ENCODE measurements at regions not wholly inside any gene's neighbourhood (a gene's known extent, or its start where the extent isn't known, plus 50 kb on each side); places are given as distances from the start of the nearest gene placed in this dataset.

DNA sequence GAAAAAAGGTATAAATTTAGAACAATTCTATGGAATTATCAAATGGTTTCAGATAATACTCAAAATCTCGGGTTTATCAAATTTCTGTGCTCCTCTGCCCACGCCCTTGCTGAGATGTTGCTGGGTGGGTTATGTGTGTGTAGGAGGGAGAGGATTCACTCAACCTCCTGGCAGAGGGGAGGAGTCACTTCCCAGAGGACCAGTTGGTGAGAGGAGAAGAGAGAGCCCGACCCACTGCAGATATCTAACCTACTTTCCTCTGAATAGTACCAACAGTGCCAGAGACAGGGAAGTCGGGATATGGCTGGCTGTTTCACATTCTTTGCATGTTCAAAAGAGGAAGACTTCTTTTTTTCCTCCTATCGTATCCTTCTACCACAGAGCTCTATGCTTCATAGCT lies 187.1 kb upstream of the MAN1A1 start:
- no peak overlapping the region for H3K27ac Mint-ChIP-seq
- no peaks in the 10 kb centered on the region for H3K36me3 Mint-ChIP-seq
- peaks cover 11% of the 10 kb centered on the region for H3K4me1 Mint-ChIP-seq
- no peaks in the 10 kb centered on the region for H3K9me3 Mint-ChIP-seq
- no peak overlapping the region for H3K4me3 Mint-ChIP-seq
- peaks cover 2% of the 10 kb centered on the region for H3K27me3 Mint-ChIP-seq

DNA sequence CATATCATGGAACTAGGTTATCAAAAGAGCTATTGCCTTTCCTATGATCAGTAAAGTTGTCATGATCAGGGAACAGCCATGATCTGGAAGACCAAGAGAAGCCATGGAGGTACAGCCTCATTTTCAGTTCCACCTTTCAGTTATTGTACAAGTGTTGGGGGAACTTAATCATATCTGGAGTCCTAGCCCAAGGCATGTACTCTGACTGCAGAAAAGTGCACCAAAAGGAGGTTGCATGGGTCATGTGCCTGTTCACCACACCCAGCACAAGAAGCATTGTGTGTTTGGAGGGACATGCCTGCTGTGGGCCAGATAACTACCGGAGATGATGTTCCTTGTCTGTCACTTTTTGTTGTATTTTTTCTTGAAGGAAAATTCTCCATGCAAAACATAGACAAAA lies 185.8 kb upstream of the MAN1A1 start:
- Mint-ChIP-seq H3K36me3 (no peaks in the 10 kb centered on the region), H3K27me3 (no peaks in the 10 kb centered on the region), H3K9me3 (no peaks in the 10 kb centered on the region), H3K4me3 (no peak overlapping the region), H3K4me1 (peaks cover 11% of the 10 kb centered on the region), H3K27ac (no peak overlapping the region)

DNA sequence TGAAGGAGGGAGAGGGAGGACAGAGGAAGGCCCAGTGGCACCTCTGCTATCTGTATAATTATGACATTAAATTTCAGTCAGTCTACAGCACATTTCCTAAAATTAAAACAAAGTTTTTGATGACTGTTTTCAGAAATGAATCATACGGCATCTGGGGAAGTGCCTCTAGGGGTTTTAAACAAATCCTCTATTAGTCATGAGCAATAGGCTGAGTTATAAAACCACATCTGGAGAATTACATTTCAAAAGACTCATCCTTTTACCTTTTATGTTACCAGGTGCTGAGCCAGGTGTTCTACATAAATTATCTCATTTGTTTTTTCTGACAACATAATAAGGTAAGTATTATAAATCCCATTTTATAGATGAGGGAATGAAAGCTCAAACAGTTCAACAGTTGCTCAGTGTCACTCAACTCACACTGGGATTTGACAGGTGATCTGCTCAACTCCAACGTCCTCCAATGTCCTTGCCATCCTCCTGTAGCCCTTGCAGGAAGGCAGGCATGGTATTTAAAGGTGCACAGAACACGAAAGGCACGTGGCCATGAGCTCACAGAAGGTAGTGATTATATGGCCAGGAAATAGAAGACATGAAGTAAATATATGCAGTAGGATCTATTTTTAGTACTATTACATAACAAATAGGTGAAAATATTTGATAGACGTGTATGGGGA lies 184.2 kb upstream of the MAN1A1 start:
- no peak overlapping the region for H3K4me3 Mint-ChIP-seq
- H3K9me3 Mint-ChIP-seq, result no peaks in the 10 kb centered on the region
- peaks cover 11% of the 10 kb centered on the region for H3K4me1 Mint-ChIP-seq
- H3K27me3 Mint-ChIP-seq, result no peaks in the 10 kb centered on the region
- no peaks in the 10 kb centered on the region for H3K36me3 Mint-ChIP-seq
- peak overlapping the region; percentile 59 for H3K27ac Mint-ChIP-seq

- Mint-ChIP-seq H3K27ac (no peak overlapping the region), H3K36me3 (no peaks in the 10 kb centered on the region)
Measured at GRCh38 chr6:119527231-119527578, 177.6 kb upstream of the MAN1A1 start.

DNA sequence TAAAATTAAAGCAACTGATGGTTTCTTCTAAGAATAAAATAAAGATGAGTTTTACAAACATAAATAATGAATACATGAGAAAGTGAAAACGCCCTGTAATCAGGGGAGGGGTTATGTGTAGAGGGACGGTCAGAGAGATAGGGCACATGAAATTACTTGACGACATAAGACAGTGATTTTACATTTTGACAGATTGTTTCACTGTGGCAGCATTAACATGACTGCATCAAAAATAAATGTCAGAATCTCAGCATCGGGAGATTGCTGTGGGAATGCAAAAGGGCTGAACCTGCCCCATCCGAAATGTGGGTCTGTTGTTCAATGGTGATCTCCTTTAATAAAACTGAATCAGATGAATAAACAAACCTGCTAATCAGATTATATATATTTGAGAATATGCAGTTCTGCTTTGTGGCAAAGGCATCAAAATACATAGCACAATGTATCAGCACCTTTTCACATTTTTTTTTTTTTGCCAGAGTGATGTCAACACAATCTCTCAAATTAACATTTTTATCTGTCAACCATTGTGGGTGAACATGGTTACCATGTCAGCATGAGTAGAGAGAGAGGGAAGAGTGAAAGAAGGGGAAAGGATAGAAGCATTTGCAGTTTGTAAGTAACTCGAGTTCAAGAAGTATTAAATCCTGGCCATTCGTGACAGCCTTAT lies 177.1 kb upstream of the MAN1A1 start:
- Mint-ChIP-seq H3K36me3 (no peaks in the 10 kb centered on the region), H3K4me1 (no peaks in the 10 kb centered on the region), H3K4me3 (no peak overlapping the region), H3K27ac (no peak overlapping the region), H3K27me3 (no peaks in the 10 kb centered on the region), H3K9me3 (no peaks in the 10 kb centered on the region)

More at GRCh38 chr6:119527231-119527578, 177.6 kb upstream of the MAN1A1 start:
- Mint-ChIP-seq H3K9me3 (no peaks in the 10 kb centered on the region), H3K4me1 (no peaks in the 10 kb centered on the region), H3K27me3 (no peaks in the 10 kb centered on the region), H3K4me3 (no peak overlapping the region)

- H3K27me3 Mint-ChIP-seq, result no peaks in the 10 kb centered on the region
- no peaks in the 10 kb centered on the region for H3K9me3 Mint-ChIP-seq
- H3K27ac Mint-ChIP-seq, result no peak overlapping the region
- H3K4me1 Mint-ChIP-seq, result no peaks in the 10 kb centered on the region
- no peak overlapping the region for H3K4me3 Mint-ChIP-seq
- H3K36me3 Mint-ChIP-seq, result no peaks in the 10 kb centered on the region
Measured at GRCh38 chr6:119524410-119524809, 174.8 kb upstream of the MAN1A1 start.

DNA sequence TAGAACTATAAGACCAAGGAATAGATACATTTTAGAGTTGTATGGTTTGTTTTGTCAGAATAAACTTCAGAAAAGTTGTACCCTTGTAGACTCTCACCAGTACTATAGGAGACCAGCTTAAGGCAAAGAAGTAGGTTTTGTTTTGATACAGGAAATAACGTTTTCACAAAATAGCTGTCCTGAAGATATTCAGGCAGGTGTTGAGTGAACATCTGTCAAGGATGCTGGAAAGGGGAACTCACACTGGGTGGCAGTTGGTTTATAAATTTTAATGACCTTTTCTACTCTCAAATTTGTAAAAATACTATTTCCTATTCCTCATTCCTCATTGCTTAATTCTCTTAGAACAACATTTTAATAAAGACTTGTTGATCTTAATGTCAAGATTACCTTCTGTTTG lies 174.0 kb upstream of the MAN1A1 start:
- Mint-ChIP-seq H3K27ac (no peak overlapping the region), H3K36me3 (no peaks in the 10 kb centered on the region), H3K9me3 (no peaks in the 10 kb centered on the region)

DNA sequence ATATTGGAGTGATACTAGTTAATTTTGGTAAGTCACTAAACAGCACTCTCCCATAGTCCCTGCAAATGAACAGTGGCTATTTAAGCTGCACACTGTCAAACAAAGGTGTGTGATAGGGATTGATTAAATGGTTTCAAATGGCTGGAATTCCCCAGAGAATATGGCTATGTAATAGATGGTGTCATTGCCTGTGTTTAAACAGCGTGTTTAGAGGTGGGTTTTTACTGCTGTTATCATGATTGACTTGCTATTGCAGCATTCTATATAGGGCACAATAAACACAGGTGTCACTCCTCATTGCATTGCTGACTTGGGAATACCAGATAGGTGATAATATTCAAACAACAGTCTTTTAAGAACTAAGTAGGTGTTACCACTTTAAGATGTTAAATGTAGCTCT lies 171.7 kb upstream of the MAN1A1 start:
- no peak overlapping the region for H3K27ac Mint-ChIP-seq
- no peaks in the 10 kb centered on the region for H3K4me1 Mint-ChIP-seq
- H3K4me3 Mint-ChIP-seq, result no peak overlapping the region
- H3K9me3 Mint-ChIP-seq, result no peaks in the 10 kb centered on the region
- H3K36me3 Mint-ChIP-seq, result no peaks in the 10 kb centered on the region
- peaks cover 2% of the 10 kb centered on the region for H3K27me3 Mint-ChIP-seq

More for the DNA sequence above, 174.0 kb upstream of the MAN1A1 start:
- Mint-ChIP-seq H3K4me3 (no peak overlapping the region), H3K27me3 (no peaks in the 10 kb centered on the region), H3K4me1 (no peaks in the 10 kb centered on the region)

- Mint-ChIP-seq H3K27ac (no peak overlapping the region), H3K4me1 (no peaks in the 10 kb centered on the region), H3K36me3 (no peaks in the 10 kb centered on the region), H3K9me3 (no peaks in the 10 kb centered on the region), H3K4me3 (no peak overlapping the region), H3K27me3 (peaks cover 2% of the 10 kb centered on the region)
Measured at GRCh38 chr6:119517428-119517827, 167.9 kb upstream of the MAN1A1 start.

DNA sequence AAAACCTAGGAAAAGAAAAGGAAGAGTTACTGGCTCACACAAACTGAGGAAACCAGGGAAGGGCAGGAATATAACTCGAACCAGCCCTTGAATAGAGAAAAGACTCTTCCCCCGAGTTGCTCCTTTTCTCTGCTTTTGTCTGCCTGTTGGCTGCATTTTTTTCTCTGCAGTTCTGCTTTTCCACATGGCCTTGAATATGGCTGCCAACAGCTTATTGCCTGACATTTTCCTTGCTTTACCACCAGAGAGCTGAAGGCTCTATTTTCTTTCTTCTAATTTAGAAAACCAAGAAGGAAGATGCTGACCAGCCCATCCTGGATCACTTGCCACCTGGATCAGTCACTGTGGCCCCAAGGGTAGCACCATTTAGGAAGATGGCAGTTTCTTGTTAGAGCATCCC lies 164.8 kb upstream of the MAN1A1 start:
- H3K27me3 Mint-ChIP-seq, result peaks cover 2% of the 10 kb centered on the region
- H3K9me3 Mint-ChIP-seq, result no peaks in the 10 kb centered on the region
- H3K27ac Mint-ChIP-seq, result no peak overlapping the region
- H3K4me3 Mint-ChIP-seq, result no peak overlapping the region
- H3K36me3 Mint-ChIP-seq, result no peaks in the 10 kb centered on the region
- no peaks in the 10 kb centered on the region for H3K4me1 Mint-ChIP-seq

DNA sequence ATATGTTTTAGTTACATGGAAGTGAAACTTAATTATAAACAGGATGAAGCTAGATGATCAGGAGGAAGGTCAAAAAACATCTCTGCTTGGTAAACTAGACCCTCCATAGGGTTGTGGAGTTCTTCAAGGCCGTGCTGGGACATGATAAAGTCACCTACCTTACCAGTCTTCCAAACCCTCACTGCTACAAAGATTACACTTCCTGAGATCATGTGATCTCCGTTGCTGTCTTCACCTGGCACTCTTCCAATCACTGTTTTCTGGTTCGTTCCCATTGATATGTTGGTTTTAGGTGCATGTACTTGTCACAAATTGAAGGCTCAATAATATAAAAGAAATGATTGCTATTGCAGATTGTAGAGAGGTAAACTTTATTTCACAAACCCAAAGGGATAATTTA lies 161.5 kb upstream of the MAN1A1 start:
- Mint-ChIP-seq H3K9me3 (no peaks in the 10 kb centered on the region), H3K4me1 (no peaks in the 10 kb centered on the region), H3K36me3 (no peaks in the 10 kb centered on the region), H3K4me3 (no peak overlapping the region), H3K27ac (no peak overlapping the region), H3K27me3 (no peaks in the 10 kb centered on the region)

DNA sequence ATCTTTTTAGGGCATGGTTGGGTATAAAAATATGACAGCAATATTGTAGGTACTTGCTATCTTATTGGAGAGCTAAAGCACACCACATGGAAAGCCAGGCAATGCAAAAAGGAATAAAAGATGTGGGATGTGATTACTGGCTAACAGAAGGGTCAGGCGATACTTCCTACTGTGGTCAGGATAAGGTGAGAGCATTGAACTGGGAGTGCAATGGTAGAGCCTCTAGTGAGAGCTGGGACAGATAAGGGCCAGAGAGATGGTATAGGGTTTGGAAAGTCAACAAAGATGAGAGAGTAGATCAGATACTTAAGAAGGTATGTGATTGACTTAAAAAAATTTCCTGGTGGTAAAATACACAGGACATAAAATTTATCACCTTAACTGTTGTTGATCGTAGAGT lies 160.7 kb upstream of the MAN1A1 start:
- Mint-ChIP-seq H3K27me3 (no peaks in the 10 kb centered on the region), H3K9me3 (no peaks in the 10 kb centered on the region), H3K36me3 (no peaks in the 10 kb centered on the region), H3K4me3 (no peak overlapping the region), H3K4me1 (no peaks in the 10 kb centered on the region), H3K27ac (no peak overlapping the region)

- no peaks in the 10 kb centered on the region for H3K9me3 Mint-ChIP-seq
- H3K4me1 Mint-ChIP-seq, result no peaks in the 10 kb centered on the region
- no peak overlapping the region for H3K4me3 Mint-ChIP-seq
- H3K27me3 Mint-ChIP-seq, result no peaks in the 10 kb centered on the region
- no peak overlapping the region for H3K27ac Mint-ChIP-seq
- no peaks in the 10 kb centered on the region for H3K36me3 Mint-ChIP-seq
Measured at GRCh38 chr6:119506631-119507174, 157.1 kb upstream of the MAN1A1 start.

GRCh38 chr6:119501798-119502483 lies 152.4 kb upstream of the MAN1A1 start:
- Mint-ChIP-seq H3K4me1 (no peaks in the 10 kb centered on the region), H3K36me3 (no peaks in the 10 kb centered on the region), H3K27me3 (peaks cover 2% of the 10 kb centered on the region), H3K9me3 (no peaks in the 10 kb centered on the region), H3K27ac (no peak overlapping the region), H3K4me3 (no peak overlapping the region)

- H3K27ac Mint-ChIP-seq, result no peak overlapping the region
- H3K36me3 Mint-ChIP-seq, result no peaks in the 10 kb centered on the region
- no peaks in the 10 kb centered on the region for H3K4me1 Mint-ChIP-seq
- H3K27me3 Mint-ChIP-seq, result peaks cover 5% of the 10 kb centered on the region
- peaks cover 7% of the 10 kb centered on the region for H3K9me3 Mint-ChIP-seq
- no peak overlapping the region for H3K4me3 Mint-ChIP-seq
Measured at GRCh38 chr6:119499797-119500196, 150.2 kb upstream of the MAN1A1 start.
